ENCODE measurements at regions not wholly inside any gene's neighbourhood (a gene's known extent, or its start where the extent isn't known, plus 50 kb on each side); places are given as distances from the start of the nearest gene placed in this dataset.

GRCh38 chr10:113219446-113219845 lies 269.4 kb downstream of the TCF7L2 start:
- H3K9ac ChIP-seq (ENCODE audit: low read length) = no peak overlapping the region
- no peaks in the 10 kb centered on the region for H3K27me3 ChIP-seq (ENCODE audit: low read depth, low read length)
- H3K4me1 ChIP-seq (ENCODE audit: low read length) = no peaks in the 10 kb centered on the region
- TF ChIP-seq, protein P1, sequence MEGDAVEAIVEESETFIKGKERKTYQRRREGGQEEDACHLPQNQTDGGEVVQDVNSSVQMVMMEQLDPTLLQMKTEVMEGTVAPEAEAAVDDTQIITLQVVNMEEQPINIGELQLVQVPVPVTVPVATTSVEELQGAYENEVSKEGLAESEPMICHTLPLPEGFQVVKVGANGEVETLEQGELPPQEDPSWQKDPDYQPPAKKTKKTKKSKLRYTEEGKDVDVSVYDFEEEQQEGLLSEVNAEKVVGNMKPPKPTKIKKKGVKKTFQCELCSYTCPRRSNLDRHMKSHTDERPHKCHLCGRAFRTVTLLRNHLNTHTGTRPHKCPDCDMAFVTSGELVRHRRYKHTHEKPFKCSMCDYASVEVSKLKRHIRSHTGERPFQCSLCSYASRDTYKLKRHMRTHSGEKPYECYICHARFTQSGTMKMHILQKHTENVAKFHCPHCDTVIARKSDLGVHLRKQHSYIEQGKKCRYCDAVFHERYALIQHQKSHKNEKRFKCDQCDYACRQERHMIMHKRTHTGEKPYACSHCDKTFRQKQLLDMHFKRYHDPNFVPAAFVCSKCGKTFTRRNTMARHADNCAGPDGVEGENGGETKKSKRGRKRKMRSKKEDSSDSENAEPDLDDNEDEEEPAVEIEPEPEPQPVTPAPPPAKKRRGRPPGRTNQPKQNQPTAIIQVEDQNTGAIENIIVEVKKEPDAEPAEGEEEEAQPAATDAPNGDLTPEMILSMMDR (IDR thresholded peaks at IDR 0.05; ENCODE audit: low read depth, low read length) = no peak
- no peak for TF ChIP-seq EZH2phosphoT487 (IDR thresholded peaks at IDR 0.05; ENCODE audit: low read depth)
- H3K4me3 ChIP-seq (ENCODE audit: low read length) = no peak overlapping the region
- no peak overlapping the region for H3K4me2 ChIP-seq (ENCODE audit: low read length)
- H3K27ac ChIP-seq (ENCODE audit: low read length) = no peak overlapping the region
- H3K79me2 ChIP-seq (ENCODE audit: low read length) = no peaks in the 10 kb centered on the region
- no peak overlapping the region for H2AFZ ChIP-seq (ENCODE audit: low read depth, low read length)
- H4K20me1 ChIP-seq (ENCODE audit: insufficient read depth, low read length) = no peaks in the 10 kb centered on the region
- no peaks in the 10 kb centered on the region for H3K36me3 ChIP-seq (replicated peaks; ENCODE audit: low read depth, low read length)
- H3K9me3 ChIP-seq (ENCODE audit: insufficient read depth, low read length) = no peaks in the 10 kb centered on the region

- H3K9ac ChIP-seq (ENCODE audit: low read length) = no peak overlapping the region
- no peaks in the 10 kb centered on the region for H3K36me3 ChIP-seq (replicated peaks; ENCODE audit: low read depth, low read length)
- no peaks in the 10 kb centered on the region for H4K20me1 ChIP-seq (ENCODE audit: insufficient read depth, low read length)
- H3K4me2 ChIP-seq (ENCODE audit: low read length) = no peak overlapping the region
- no peaks in the 10 kb centered on the region for H3K4me1 ChIP-seq (ENCODE audit: low read length)
- H3K9me3 ChIP-seq (ENCODE audit: insufficient read depth, low read length) = no peaks in the 10 kb centered on the region
- TF ChIP-seq, protein P1 (IDR thresholded peaks at IDR 0.05; ENCODE audit: low read depth, low read length) = no peak
- TF ChIP-seq EZH2phosphoT487 (IDR thresholded peaks at IDR 0.05; ENCODE audit: low read depth) = no peak
- no peak overlapping the region for H3K27ac ChIP-seq (ENCODE audit: low read length)
- no peaks in the 10 kb centered on the region for H3K27me3 ChIP-seq (ENCODE audit: low read depth, low read length)
- H3K79me2 ChIP-seq (ENCODE audit: low read length) = no peaks in the 10 kb centered on the region
- H3K4me3 ChIP-seq (ENCODE audit: low read length) = no peak overlapping the region
- no peak overlapping the region for H2AFZ ChIP-seq (ENCODE audit: low read depth, low read length)
Measured at GRCh38 chr10:113221756-113222168, 271.7 kb downstream of the TCF7L2 start.

- Histone ChIP-seq H3K9me3 (ENCODE audit: insufficient read depth, low read length) (no peaks in the 10 kb centered on the region), H3K4me1 (ENCODE audit: low read length) (no peaks in the 10 kb centered on the region), H3K4me2 (ENCODE audit: low read length) (no peak overlapping the region), H4K20me1 (ENCODE audit: insufficient read depth, low read length) (no peaks in the 10 kb centered on the region), H3K4me3 (ENCODE audit: low read length) (no peak overlapping the region), H3K36me3 (replicated peaks; ENCODE audit: low read depth, low read length) (no peaks in the 10 kb centered on the region), H3K9ac (ENCODE audit: low read length) (no peak overlapping the region), H3K27me3 (ENCODE audit: low read depth, low read length) (no peaks in the 10 kb centered on the region), H2AFZ (ENCODE audit: low read depth, low read length) (no peak overlapping the region), H3K27ac (ENCODE audit: low read length) (no peak overlapping the region), H3K79me2 (ENCODE audit: low read length) (no peaks in the 10 kb centered on the region)
- TF ChIP-seq, protein P1 (IDR thresholded peaks at IDR 0.05; ENCODE audit: low read depth, low read length) = no peak
- TF ChIP-seq EZH2phosphoT487 (IDR thresholded peaks at IDR 0.05; ENCODE audit: low read depth) = no peak
Measured at GRCh38 chr10:113222207-113222606, 272.2 kb downstream of the TCF7L2 start.

DNA sequence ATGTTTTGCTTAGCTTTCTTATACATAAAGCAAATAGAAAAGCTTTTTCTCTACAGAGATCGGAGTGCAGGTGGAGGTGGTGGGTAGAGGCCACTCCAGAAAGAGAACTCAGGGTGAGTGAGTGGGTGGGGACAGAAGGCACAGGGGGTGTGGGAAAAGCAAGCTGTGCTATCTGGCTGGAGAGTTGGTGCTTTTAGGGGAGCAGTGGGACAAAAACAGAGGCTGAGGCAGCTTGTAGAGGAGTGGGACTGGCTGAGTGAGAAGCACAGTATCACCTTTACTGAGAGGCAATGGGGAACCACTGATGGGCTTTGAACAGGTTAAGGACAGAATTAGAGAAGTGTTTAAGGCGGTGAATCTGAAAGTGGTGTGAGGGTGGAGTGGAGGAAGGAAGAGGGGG lies 275.3 kb downstream of the TCF7L2 start:
- TF ChIP-seq, protein P1 (IDR thresholded peaks at IDR 0.05; ENCODE audit: low read depth, low read length) = no peak
- no peak for TF ChIP-seq EZH2phosphoT487 (IDR thresholded peaks at IDR 0.05; ENCODE audit: low read depth)
- Histone ChIP-seq H3K4me2 (ENCODE audit: low read length) (no peak overlapping the region), H3K4me1 (ENCODE audit: low read length) (no peaks in the 10 kb centered on the region)

More for the DNA sequence above, 275.3 kb downstream of the TCF7L2 start:
- Histone ChIP-seq H2AFZ (ENCODE audit: low read depth, low read length) (no peak overlapping the region), H3K9me3 (ENCODE audit: insufficient read depth, low read length) (no peaks in the 10 kb centered on the region), H3K79me2 (ENCODE audit: low read length) (no peaks in the 10 kb centered on the region), H3K27me3 (ENCODE audit: low read depth, low read length) (no peaks in the 10 kb centered on the region), H3K36me3 (replicated peaks; ENCODE audit: low read depth, low read length) (no peaks in the 10 kb centered on the region), H3K4me3 (ENCODE audit: low read length) (no peak overlapping the region), H4K20me1 (ENCODE audit: insufficient read depth, low read length) (no peaks in the 10 kb centered on the region), H3K27ac (ENCODE audit: low read length) (no peak overlapping the region), H3K9ac (ENCODE audit: low read length) (no peak overlapping the region)

All from OCI-LY3 (cell line).